ENCODE measurements at regions not wholly inside any gene's neighbourhood (a gene's known extent, or its start where the extent isn't known, plus 50 kb on each side); places are given as distances from the start of the nearest gene placed in this dataset.

DNA sequence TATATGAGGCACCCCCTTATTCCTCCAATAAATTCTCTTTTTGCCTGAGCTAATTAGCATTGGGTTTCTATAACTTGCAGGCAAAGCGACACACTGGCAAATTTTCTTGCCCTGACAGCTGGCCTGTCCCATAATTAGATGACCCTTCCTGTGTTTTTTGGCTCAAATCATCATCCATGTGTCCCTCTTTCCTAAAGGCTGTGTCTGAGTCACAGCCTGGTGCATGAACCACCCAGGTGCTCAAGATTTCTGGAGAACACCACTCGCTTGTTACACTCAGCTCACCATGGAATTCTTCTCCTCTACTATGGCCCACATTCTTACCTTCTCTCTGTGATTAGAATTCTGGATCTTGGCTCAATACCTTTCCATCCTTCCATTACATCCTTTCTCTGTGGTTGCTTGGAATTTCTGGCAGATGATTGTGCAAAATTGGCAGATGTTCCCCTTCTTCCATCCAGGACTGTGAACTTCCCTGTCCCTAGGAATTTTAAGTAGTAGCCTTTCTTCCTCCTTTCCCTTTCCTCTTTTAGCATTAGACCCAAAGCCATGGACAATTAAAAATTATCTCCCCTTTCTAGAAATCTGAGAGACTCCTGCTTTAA, 116.0 kb upstream of the ANKRD1 start:
- no peak for DNase-seq (ENCODE audit: low spot score)

DNA sequence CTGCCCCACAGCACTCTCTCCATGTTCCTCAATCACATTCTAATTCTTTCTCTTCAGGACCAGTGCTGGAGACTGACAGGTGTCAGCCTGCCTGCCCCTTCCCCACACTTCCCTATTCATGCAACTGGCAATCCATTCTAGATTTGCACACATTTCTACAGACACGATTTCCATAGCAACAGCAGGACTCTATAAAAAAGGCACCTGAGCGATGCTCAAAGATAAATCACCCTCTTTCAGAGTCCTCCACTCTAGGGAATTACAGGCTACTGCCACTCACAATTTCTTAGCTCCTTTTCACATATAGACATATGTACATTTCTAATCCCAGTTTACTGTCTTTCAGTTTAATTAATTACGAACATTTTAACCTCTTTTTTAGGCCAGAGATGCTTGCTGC, 118.1 kb upstream of the ANKRD1 start:
- no peak for DNase-seq (ENCODE audit: low spot score)

DNA sequence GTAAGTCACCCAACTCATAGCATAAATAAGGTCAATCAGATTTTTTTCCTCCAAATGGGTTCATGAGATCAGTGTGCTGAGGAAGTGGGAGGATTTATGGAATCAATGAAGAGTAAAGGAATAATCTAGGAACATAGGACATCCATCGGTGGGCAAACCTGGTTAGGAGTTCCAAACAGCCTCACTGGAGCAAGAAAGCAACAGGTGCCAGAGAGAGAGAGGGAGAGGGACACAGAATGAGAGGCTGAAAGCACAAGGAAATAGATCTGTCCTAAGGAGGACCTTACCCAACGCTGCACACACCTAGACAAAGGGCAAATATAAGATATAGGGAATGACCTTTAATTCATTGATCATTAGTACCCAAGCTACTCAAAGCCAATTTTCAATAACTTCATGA, 119.5 kb upstream of the ANKRD1 start:
- no peak for DNase-seq (ENCODE audit: low spot score)

DNA sequence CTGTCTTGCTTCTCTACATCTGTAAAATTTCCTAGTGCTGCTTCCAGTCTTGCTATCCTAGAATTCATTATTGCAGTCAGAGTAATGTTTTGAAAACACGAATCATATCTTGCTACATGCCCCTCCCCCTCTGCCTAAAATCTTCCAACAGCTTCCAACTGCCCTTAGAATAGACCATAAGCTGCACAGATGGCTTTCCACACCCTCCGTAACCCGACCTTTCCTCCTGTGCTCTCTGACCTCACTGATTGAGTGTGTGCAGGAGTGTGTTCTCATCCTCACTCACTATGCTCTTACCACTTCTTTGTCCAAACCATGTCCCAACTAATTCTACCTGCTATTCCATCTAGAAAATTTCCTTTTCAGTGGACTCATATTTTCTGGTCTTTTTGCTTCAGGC, 121.2 kb upstream of the ANKRD1 start:
- DNase-seq (ENCODE audit: low spot score): no peak

DNA sequence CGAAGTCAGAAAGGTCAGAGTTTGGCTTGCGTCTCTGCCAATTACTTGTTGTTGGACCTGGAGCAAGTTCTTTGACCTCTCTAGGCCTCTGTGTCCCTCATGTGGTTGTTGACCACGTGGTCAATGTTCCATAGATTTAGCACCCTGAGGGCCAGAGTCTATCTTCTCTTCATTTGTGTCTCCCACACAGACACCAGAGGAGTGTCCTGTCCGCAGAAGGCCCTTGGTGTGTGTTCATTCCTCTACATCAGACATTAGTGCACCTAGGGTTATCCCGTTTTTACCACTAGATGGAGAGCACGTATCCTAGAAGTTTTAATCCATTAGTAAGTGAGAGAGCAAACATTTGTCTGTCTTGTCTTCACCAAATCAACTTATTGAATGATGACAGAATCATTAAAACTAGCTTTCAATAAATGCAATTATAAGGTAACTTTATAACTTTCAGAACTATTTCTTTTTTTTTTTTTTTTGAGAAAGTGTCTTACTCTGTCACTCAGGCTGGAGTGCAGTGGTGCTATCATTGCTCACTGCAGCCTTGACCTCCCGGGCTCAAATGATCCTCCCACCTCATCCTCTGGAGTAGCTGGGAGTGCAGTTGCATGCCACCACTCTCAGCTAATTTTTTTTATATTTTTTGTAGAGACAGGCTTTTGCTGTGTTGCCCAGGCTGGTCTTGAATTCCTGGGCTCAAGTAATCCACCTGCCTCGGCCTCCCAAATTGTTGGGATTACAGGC, 122.5 kb upstream of the ANKRD1 start:
- peak; percentile 11 for DNase-seq (ENCODE audit: low spot score)

DNA sequence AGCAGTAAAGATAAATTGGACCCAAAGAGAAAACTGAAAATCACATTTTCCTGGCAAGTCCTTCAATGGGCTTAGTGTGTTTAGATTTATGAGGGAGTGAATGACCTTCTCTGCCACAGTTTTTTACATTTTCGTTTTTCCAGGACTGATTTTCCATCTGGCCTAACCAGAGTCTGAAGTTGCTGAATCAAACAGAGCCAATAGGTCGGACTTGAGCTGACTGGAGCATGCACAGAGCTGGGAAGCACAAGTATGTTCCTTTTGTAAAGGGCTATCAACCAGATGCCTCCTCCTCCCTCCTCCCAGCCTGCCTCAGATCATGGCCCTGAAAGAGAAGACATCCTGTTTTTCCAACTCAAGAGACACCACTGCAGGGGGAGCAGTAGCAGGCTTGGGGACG, 126.0 kb upstream of the ANKRD1 start:
- DNase-seq (ENCODE audit: low spot score): no peak

DNA sequence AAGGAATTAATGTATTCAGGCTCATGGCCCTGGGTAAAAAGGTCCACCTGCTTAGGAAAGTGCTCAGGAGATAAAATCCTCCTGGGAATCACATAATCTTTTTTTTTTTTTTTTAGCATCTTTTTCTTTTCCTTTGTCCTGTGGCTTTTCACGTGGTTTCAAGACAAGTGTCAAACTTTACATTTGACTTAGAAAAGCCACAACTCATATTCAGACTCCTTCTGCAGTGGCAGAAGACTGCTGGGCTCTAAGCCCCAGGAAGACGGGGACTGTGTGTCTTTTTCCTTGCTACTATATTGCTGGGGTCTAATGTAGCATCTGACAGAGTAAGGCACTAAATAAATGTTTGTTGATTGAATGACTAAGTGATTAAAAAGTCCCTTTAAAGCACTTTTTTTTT, 127.5 kb upstream of the ANKRD1 start:
- no peak for DNase-seq (ENCODE audit: low spot score)

DNA sequence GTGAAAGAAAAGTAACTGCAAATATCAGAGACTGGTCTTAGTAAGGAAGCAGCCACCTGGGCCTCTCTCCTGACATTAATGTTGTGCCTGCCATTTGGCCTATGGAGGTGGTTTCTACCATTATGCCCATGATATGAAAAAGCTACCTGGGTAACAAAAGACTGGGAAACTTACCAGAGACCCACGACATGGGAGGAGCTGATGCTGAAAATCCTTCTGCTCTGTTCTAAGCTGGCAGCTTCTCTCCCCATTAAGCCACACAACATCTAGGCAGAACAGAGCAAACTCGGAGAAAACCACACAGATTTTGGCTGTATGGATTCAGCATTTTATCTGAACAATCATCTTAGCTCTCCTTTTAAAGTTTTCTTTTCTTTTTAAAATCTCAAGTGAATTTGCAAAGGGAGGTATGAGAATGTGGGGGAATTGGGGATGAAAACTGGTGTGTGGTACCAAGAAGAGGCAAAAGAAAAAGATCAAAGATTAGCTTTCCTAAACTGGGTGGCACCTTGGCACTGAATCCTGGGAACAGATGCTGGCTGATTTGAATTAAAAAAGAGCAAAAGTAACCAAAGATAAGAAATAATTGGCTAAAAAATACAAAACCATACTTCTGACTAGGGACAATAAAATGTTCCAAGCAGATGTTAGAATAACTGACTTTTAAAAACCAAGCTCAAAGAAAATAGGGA, 128.6 kb upstream of the ANKRD1 start:
- no peak for DNase-seq (ENCODE audit: low spot score)

DNA sequence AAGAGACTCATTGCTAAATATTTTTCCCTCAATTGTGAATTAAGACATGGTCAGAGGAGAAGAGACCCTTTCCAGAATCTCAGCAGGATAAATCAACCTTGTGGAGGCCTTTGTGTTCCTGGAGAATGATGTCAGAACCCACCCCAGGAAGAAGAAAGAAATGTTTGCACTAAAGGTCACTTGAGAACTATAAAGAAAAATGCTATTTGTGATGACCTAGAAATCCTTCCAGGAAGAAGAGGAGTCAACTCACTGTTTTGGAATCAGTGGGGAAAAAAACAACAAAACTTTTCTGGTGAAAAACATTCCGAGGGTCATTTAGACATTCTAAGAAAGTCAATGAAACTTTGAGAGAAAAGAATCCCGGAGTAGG, 129.1 kb upstream of the ANKRD1 start:
- DNase-seq (ENCODE audit: low spot score): no peak

DNA sequence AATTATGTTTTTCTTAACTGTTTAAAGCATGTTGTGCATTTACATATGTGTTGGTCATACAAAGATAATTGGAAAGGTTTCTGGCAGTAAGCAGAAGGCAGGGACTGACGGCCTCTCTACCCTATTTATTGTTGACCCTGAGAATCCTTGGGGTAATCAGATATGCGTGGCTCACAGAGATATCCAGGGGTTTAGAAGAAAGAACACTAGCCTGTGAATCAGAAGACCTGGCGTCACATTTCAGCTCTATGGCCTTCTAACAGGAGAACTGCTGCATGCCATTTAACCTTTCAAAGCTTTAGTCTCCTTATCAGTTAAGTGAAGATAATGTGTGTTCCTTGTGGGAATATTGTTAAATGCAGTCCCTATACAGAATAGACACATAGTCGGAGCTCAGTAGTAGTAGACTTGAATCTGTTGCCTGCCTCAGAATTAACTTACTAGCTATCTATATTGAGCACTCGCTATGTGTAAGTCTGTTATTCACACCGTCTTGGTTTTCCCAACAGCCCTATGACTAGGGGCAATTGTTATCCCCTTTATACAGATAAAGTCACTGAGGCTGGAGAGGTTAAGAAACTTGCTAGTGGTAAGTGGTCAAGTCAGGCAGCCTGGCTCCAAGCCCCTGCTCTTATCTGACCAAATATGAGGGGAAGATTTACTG, 129.6 kb upstream of the ANKRD1 start:
- DNase-seq (ENCODE audit: low spot score): no peak

DNA sequence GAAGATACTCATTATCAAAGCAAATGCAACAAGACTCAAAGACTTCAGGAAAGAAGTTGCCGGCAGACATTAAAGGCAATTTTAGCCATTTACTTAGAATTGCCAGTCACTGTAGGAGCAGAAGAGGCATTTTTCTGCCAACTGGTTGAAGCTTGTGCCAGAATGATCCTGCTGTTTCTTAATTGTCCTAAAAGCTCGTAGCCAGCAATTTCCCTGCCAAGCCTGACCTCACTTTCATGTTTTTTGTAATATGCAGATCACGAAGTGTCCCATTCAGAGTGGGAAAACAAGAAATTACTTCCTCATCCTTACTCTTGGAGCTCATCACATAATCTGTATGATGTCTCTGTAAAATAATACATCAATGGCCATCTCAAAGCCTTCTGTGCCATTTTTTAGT, 130.9 kb upstream of the ANKRD1 start:
- DNase-seq (ENCODE audit: low spot score): no peak

DNA sequence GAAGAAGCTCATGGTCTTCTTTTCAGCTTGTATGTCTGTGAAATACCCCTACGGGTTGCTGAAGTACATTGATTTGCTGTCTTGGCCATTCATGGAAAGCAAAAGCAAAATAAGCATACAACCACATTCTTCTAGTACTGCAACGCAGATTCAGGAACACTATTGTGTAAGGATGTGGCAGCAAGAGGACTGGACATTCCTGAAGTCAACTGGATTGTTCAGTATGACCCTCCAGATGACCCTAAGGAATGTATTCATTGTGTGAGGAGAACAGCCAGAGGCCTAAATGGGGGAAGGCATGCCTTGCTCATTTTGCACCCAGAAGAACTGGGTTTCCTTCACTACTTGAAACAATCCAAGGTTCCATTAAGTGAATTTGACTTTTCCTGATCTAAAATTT, 133.4 kb upstream of the ANKRD1 start:
- no peak for DNase-seq (ENCODE audit: low spot score)

DNA sequence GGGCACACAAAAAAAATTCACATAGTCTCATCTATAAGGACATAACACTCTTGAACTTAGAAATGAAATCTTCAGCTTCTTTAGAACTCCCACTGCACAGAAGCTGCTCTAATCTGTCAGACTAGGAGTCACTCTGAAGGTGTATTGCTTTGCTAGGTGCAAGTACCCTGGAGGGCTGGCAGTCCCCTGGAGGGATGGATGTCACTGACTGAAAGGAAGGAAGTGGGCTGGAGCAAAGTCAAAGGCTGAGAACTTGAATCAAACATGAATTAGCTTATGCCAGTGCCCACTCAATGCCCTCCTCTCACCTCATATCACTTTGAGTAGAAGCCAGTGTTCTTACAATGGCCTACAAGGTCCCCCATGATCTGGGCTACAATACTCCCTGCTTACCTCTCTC, 140.3 kb upstream of the ANKRD1 start:
- DNase-seq (ENCODE audit: low spot score): no peak

DNA sequence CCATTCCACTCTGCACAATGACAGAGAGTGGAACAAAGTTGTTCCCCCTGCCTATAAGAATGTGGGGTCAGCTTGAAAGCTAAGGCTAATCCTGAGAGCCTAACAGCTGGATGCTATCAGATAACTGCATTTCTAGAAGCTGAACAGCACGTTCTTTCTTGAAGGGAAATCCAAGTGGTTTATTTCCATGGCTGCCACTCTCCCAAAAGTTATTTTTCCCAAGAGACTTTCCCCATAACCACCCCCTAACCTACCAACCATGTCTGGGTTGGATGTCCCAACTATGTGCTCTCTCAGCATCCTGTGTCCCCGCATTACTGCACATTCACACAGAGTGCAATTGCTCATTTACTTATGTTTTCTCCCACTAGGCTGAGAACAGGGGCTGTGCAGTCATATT, 140.7 kb upstream of the ANKRD1 start:
- DNase-seq (ENCODE audit: low spot score): no peak

DNA sequence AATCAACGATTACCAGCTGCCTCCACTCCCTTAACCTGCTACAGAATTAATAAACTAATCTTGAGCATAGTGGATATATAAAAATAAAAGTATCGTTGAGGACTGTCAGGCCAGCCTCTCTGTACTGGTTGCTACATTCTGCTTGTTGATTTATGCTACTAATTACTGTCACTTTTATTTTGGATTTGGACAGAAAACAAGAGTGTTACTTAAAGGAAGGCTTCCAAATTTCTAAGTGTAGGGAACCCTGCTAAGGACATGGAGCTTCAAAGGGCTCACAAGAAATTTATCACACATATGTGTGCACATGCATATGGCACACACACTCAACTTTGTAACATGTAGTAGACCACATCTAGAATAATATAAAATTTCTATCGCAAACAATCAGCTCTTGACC, 141.2 kb upstream of the ANKRD1 start:
- DNase-seq (ENCODE audit: low spot score): no peak

DNA sequence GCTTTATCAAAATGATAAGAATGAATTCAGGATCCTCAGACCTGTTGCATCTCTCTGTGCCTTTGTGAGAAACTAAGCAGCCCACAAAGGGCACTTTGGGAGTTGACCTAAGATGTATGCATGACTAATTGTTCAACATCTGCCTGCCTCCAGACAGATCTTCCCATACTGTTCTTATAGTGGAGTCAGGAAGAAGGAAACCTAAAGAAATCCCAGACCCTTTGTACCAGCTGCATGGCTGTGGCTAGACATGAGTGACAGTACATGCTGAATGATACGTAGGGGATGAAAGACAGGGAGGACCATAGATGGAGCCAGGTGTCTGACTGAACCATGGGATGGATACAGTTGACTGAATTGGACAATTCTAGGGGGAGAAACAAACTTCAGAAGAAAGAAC, 148.7 kb upstream of the PCGF5 start:
- DNase-seq (ENCODE audit: low spot score): no peak

DNA sequence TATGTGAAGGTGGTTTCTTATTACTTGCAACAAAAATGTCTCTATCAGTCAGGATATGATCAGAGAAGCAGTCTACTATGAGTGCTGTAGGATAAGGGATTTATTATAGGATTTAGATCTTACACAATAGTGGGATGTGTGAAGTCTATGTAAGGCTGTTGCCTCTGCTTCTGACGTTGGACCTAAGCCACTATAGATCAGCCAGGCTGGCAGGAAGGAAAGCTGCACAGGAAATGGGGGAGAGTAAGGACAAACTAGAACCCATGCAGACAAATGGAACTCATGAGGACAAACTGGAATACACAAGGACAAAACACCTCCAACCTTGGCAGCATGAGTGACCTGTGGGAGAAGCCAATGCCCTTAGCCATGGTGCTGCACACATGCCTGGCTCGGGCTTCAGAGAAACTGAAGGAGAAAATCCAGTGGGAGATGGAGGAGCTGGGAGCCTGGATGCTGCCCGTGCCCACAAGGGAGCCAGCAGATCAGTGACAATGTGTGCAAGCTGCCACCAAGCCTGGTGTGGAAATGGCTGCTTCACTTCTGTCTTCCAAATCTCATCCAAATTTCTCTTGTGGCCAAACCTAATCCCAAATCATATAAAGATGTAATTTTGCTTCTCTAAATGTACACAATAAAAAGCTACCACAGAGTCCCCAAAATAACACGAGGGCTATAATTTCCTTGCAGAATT, 147.0 kb upstream of the PCGF5 start:
- DNase-seq (ENCODE audit: low spot score): no peak

DNA sequence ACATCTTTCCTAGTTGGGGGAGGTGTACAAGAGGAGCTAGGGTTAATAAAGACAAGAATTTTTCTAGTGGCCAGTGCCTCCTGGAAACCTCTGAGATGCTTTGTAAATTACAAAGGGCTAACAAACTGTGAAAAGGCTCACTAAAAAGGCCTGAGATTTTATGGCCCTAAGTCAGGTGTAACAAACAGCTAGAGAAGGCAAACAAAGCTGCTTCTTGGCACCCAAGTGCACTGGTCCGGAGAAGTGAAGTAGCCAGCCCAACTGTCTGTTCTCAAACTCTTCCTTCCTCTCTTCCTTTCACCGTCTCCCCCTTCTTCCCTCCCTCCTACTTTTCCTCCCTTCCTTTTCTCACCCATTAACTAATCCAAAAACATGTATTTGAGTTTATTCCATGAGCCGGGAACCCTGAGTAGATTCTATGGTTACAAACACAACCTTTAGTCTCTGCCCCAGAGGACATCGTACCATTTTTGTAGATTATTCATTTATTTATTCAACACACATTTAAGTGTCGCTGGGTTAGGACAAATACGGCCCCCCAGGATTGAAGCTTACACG, 143.4 kb upstream of the PCGF5 start:
- DNase-seq (ENCODE audit: low spot score): no peak

DNA sequence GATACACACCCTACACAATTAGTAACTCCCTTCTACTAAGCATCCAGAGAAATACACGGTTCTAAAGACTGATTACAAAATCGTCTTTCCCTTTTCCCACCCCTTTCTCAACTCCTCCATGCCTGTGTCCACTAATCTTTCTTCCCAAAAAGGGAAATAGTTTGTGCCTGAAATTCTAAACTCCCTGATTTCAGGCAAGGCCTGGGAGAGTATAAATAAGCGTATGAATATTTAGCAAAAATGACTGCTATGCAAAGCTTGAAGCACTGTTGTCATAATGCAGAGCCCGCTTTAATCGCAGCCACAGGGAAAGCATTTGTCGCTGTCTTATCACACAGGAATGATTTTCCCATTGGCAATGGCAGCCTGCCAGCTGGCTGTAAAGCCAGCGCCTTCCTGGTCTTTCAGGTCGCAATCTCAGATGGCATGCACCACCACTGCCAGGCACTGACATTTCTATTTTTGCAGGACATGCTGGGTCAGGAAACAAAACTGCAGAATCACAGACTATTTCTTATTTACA, 142.9 kb upstream of the PCGF5 start:
- no peak for DNase-seq (ENCODE audit: low spot score)

DNA sequence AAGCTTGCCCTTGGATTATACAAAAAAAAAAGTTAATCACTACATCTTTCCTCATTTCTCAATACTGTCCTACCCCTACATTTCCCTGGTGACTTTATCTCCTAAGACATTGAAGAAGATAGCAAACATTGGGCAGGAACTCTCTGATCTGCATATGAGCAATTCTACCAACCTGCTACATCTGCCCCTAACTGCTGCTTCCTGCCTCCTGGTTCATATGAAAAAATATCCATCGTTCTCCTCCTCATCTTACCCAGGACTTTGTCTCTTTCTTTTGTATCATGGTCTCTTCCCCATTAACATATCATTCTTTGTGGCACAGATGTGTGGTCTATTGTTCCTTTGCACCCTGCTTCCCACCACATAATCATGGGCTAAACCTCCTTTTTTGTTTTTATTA, 139.7 kb upstream of the PCGF5 start:
- DNase-seq (ENCODE audit: low spot score): no peak

DNA sequence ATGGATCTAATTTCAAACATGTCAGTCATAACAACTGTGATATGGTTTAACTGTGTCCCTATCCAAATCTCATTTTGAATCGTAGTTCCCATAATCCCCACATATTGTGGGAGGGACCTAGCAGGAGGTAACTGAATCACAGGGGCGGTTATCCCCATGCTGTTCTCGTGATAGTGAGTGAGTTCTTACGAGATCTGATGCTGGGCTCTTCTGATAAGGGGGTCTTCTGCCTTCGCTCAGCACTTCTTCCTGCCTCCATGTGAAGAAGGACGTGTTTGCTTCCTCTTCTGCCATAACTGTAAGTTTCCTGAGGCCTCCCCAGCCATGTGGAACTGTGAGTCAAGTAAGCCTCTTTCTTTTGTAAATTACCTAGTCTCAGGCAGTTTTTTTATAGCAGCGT, 138.0 kb upstream of the PCGF5 start:
- DNase-seq (ENCODE audit: low spot score): no peak

Data from HuH-7.5 (cell line).